ENCODE measurements at regions not wholly inside any gene's neighbourhood (a gene's known extent, or its start where the extent isn't known, plus 50 kb on each side); places are given as distances from the start of the nearest gene placed in this dataset.

- Histone ChIP-seq H3K27ac (ENCODE audit: low read length) (no peak overlapping the region), H3K27me3 (ENCODE audit: control insufficient read depth, insufficient read depth, low read length) (no peaks in the 10 kb centered on the region), H3K9me3 (ENCODE audit: control insufficient read depth, insufficient read depth, low read depth, low read length) (no peaks in the 10 kb centered on the region), H3K36me3 (ENCODE audit: control insufficient read depth, insufficient read depth, low read length) (no peaks in the 10 kb centered on the region), H3K4me1 (ENCODE audit: control insufficient read depth, insufficient read depth, low read length) (no peaks in the 10 kb centered on the region), H3K4me3 (ENCODE audit: low read depth in 2 of 2, low read length in 2 of 2) (no peak overlapping the region)
- CTCF ChIA-PET, result no interaction called here
- DNase-seq (ENCODE audit: low read depth, low spot score), result no peak
- in situ Hi-C loops (cut with HindIII; ENCODE audit: low pct_unique_long_range_greater_than_20kb, low sequenced_read_pairs), result no loop called here
- POLR2A ChIA-PET, result no interaction called here
- intact Hi-C loops (cut with micrococcal nuclease; ENCODE audit: unreplicated experiment), result no loop called here
- no peak for TF ChIP-seq TCF7L2 (IDR thresholded peaks at IDR 0.05; ENCODE audit: low read depth, low read length)
- no peak for TF ChIP-seq SIN3A (IDR thresholded peaks at IDR 0.05; ENCODE audit: borderline replicate concordance, insufficient read depth, low read depth, low read length)
- no peak for TF ChIP-seq CTCF (IDR thresholded peaks at IDR 0.05)
- no peak for TF ChIP-seq POLR2AphosphoS5 (IDR thresholded peaks at IDR 0.05; ENCODE audit: low read depth, low read length)
- BruUV-seq (replicated peaks), result no TSS peak
- ATAC-seq, result no peak
Measured at GRCh38 chr2:145230546-145230945, 710.6 kb upstream of the ZEB2 start.

GRCh38 chr2:145228506-145228905 lies 708.6 kb upstream of the ZEB2 start:
- Histone ChIP-seq H3K4me3 (ENCODE audit: low read depth in 2 of 2, low read length in 2 of 2) (no peak overlapping the region), H3K4me1 (ENCODE audit: control insufficient read depth, insufficient read depth, low read length) (no peaks in the 10 kb centered on the region), H3K27ac (ENCODE audit: low read length) (no peak overlapping the region), H3K27me3 (ENCODE audit: control insufficient read depth, insufficient read depth, low read length) (no peaks in the 10 kb centered on the region), H3K36me3 (ENCODE audit: control insufficient read depth, insufficient read depth, low read length) (no peaks in the 10 kb centered on the region), H3K9me3 (ENCODE audit: control insufficient read depth, insufficient read depth, low read depth, low read length) (no peaks in the 10 kb centered on the region)
- CTCF ChIA-PET, result no interaction called here
- in situ Hi-C loops (cut with HindIII; ENCODE audit: low pct_unique_long_range_greater_than_20kb, low sequenced_read_pairs) (no loop called here), intact Hi-C loops (cut with micrococcal nuclease; ENCODE audit: unreplicated experiment) (no loop called here)
- DNase-seq (ENCODE audit: low read depth, low spot score) (no peak), ATAC-seq (no peak)
- BruUV-seq (replicated peaks), result no TSS peak
- no peak for TF ChIP-seq POLR2AphosphoS5 (IDR thresholded peaks at IDR 0.05; ENCODE audit: low read depth, low read length)
- TF ChIP-seq REST (IDR thresholded peaks at IDR 0.05; ENCODE audit: insufficient read depth in 1 of 2, low read depth in 2 of 2, low read length in 1 of 2), result no peak
- no peak for TF ChIP-seq SIN3A (IDR thresholded peaks at IDR 0.05; ENCODE audit: borderline replicate concordance, insufficient read depth, low read depth, low read length)
- TF ChIP-seq TCF7L2 (IDR thresholded peaks at IDR 0.05; ENCODE audit: low read depth, low read length), result no peak
- no peak for TF ChIP-seq CTCF (IDR thresholded peaks at IDR 0.05)
- POLR2A ChIA-PET, result no interaction called here
